H9 (cell line): ENCODE measurements at regions not wholly inside any gene's neighbourhood (a gene's known extent, or its start where the extent isn't known, plus 50 kb on each side); places are given as distances from the start of the nearest gene placed in this dataset.
"Not testable (repeated sequence)": the region's sequence is repeated elsewhere in the genome, so short reads cannot be mapped to it uniquely, and the experiment has no call there.

Experiments
- DNase-seq: peaks from one replicate; pipeline ENCODE4 v3.0.0-alpha.2; 2017
- H2AFZ ChIP-seq: one replicate; pipeline ENCODE4 v1.6.1; 2013; ENCODE audit warnings: mild to moderate bottlenecking, low read length, control low read depth, moderate library complexity
- H2AK5ac ChIP-seq: 2 replicates; pipeline ENCODE4 v1.6.1; 2013; ENCODE audit warnings: low read length, control low read depth, mixed read lengths; ENCODE audit not compliant: insufficient read length
- H2BK120ac ChIP-seq: one replicate; pipeline ENCODE4 v1.6.1; 2013; ENCODE audit warnings: low read depth, mild to moderate bottlenecking, low read length, control low read depth, inconsistent platforms; ENCODE audit not compliant: poor library complexity, severe bottlenecking
- H2BK12ac ChIP-seq: 2 replicates; pipeline ENCODE4 v1.6.1; 2013; ENCODE audit warnings: low read length, control low read depth, mixed read lengths, low read depth; ENCODE audit not compliant: insufficient read length
- H2BK15ac ChIP-seq: 2 replicates; pipeline ENCODE4 v1.6.1; 2013; ENCODE audit warnings: low read depth, low read length, control low read depth
- H2BK20ac ChIP-seq: one replicate; pipeline ENCODE4 v1.6.1; 2013; ENCODE audit warnings: low read depth, mild to moderate bottlenecking, low read length, control low read depth, inconsistent platforms; ENCODE audit not compliant: poor library complexity, severe bottlenecking
- H2BK5ac ChIP-seq: 2 replicates; pipeline ENCODE4 v1.6.1; 2013; ENCODE audit warnings: low read length, control low read depth, mixed read lengths; ENCODE audit not compliant: insufficient read length
- H3K14ac ChIP-seq: 2 replicates; pipeline ENCODE4 v1.6.1; 2013; ENCODE audit warnings: low read length, control low read depth; ENCODE audit not compliant: insufficient read depth
- H3K18ac ChIP-seq: 2 replicates; pipeline ENCODE4 v1.6.1; 2013; ENCODE audit warnings: low read depth, mild to moderate bottlenecking, mixed read lengths, low read length, control low read depth; ENCODE audit not compliant: insufficient read length
- H3K23ac ChIP-seq: 2 replicates; pipeline ENCODE4 v1.6.1; 2013; ENCODE audit warnings: low read length, control low read depth, mixed read lengths, low read depth; ENCODE audit not compliant: insufficient read length
- H3K23me2 ChIP-seq: 2 replicates; pipeline ENCODE4 v1.6.1; 2013; ENCODE audit warnings: low read depth, mild to moderate bottlenecking, mixed read lengths, low read length, control low read depth; ENCODE audit not compliant: insufficient read length, poor library complexity, severe bottlenecking
- H3K27ac ChIP-seq: 2 replicates; pipeline ENCODE4 v1.5.1; 2013; ENCODE audit warnings: low read length, control low read depth, mixed read lengths, low read depth; ENCODE audit not compliant: insufficient read length
- H3K27me3 ChIP-seq: 2 replicates; pipeline ENCODE4 v1.6.1; 2013; ENCODE audit warnings: low read length, control low read depth, inconsistent platforms; ENCODE audit not compliant: insufficient read depth
- H3K4ac ChIP-seq: 2 replicates; pipeline ENCODE4 v1.6.1; 2013; ENCODE audit warnings: low read depth, mild to moderate bottlenecking, control low read depth, inconsistent platforms, low read length, moderate library complexity
- H3K4me1 ChIP-seq: 2 replicates; pipeline ENCODE4 v1.6.1; 2013; ENCODE audit warnings: low read length, control low read depth, inconsistent platforms; ENCODE audit not compliant: insufficient read depth
- H3K4me2 ChIP-seq: 2 replicates; pipeline ENCODE4 v1.6.1; 2013; ENCODE audit warnings: low read length, control low read depth, mixed read lengths; ENCODE audit not compliant: insufficient read length, insufficient read depth
- H3K56ac ChIP-seq: 2 replicates; pipeline ENCODE4 v1.6.1; 2013; ENCODE audit warnings: low read depth, mild to moderate bottlenecking, mixed read lengths, low read length, control low read depth; ENCODE audit not compliant: insufficient read length
- H3K79me1 ChIP-seq: 2 replicates; pipeline ENCODE4 v1.6.1; 2013; ENCODE audit warnings: low read depth, mild to moderate bottlenecking, moderate library complexity, low read length, control low read depth, inconsistent platforms; ENCODE audit not compliant: insufficient read depth, poor library complexity, severe bottlenecking
- H3K79me2 ChIP-seq: 2 replicates; pipeline ENCODE4 v1.6.1; 2013; ENCODE audit warnings: low read length, control low read depth, inconsistent platforms; ENCODE audit not compliant: insufficient read depth
- H3K9ac ChIP-seq: 2 replicates; pipeline ENCODE4 v1.6.1; 2013; ENCODE audit warnings: low read length, control low read depth, mixed read lengths; ENCODE audit not compliant: insufficient read length; ENCODE audit errors: extremely low read depth
- H3K9me3 ChIP-seq: one replicate; pipeline ENCODE4 v1.6.1; 2013; ENCODE audit warnings: low read depth, low read length, inconsistent platforms; ENCODE audit not compliant: control insufficient read depth
- H3T11ph ChIP-seq: one replicate; pipeline ENCODE4 v1.6.1; 2013; ENCODE audit warnings: mild to moderate bottlenecking, low read length, control low read depth, inconsistent platforms
- H4K20me1 ChIP-seq: one replicate; pipeline ENCODE4 v1.6.1; 2013; ENCODE audit not compliant: control insufficient read depth, insufficient read length, insufficient read depth
- H4K5ac ChIP-seq: 2 replicates; pipeline ENCODE4 v1.6.1; 2013; ENCODE audit warnings: low read depth, mild to moderate bottlenecking, mixed read lengths, low read length, control low read depth; ENCODE audit not compliant: insufficient read length
- H4K8ac ChIP-seq: replicated peaks from 2 replicates; pipeline ENCODE4 v1.6.1; 2013; ENCODE audit warnings: low read length, control low read depth, mixed read lengths, low read depth; ENCODE audit not compliant: insufficient read length
- H4K91ac ChIP-seq: 2 replicates; pipeline ENCODE4 v1.6.1; 2013; ENCODE audit warnings: low read depth, mild to moderate bottlenecking, moderate library complexity, mixed read lengths, low read length, control low read depth; ENCODE audit not compliant: insufficient read length
- H3K27ac Mint-ChIP-seq, 3 experiments: 2 replicates in 2 of 3; 3 replicates in 1 of 3; pipeline ENCODE4 v1.8.0; 2020 to 2021; ENCODE audit warnings: mixed read lengths in 3 of 3, mild to moderate bottlenecking in 1 of 3, moderate library complexity in 1 of 3
- H3K27me3 Mint-ChIP-seq: 2 replicates; pipeline ENCODE4 v1.8.0; 2021; ENCODE audit warnings: low read depth, mild to moderate bottlenecking, moderate library complexity, mixed read lengths
- H3K36me3 Mint-ChIP-seq, 3 experiments: 2 replicates in 2 of 3; 3 replicates in 1 of 3; pipeline ENCODE4 v1.8.0; 2020 to 2021; ENCODE audit warnings: low read depth in 3 of 3, mixed read lengths in 3 of 3; ENCODE audit not compliant: insufficient read depth in 1 of 3
- H3K4me1 Mint-ChIP-seq, 2 experiments: 2 replicates each; pipeline ENCODE4 v1.8.0; 2020; ENCODE audit warnings: mixed read lengths in 2 of 2
- H3K4me3 Mint-ChIP-seq, 2 experiments: 2 replicates in 1 of 2; 3 replicates in 1 of 2; pipeline ENCODE4 v1.8.0; 2020 to 2021; ENCODE audit warnings: mild to moderate bottlenecking in 2 of 2, mixed read lengths in 2 of 2, moderate library complexity in 1 of 2
- H3K9me3 Mint-ChIP-seq, 2 experiments: 2 replicates in 1 of 2; 3 replicates in 1 of 2; pipeline ENCODE4 v1.8.0; 2020; ENCODE audit warnings: mild to moderate bottlenecking in 2 of 2, mixed read lengths in 2 of 2, moderate library complexity in 1 of 2
- CTCF ChIP-seq: fragments of 200-600 bp; sonication (generic); conservative IDR thresholded peaks from 3 replicates; pipeline ENCODE4 v1.8.0; 2021; ENCODE audit warnings: antibody characterized with exemption, mild to moderate bottlenecking
- WGBS: extraction: QIAGEN DNeasy Blood & Tissue Kit; methylation state at CpG from one replicate; pipeline ENCODE4 v1.1.7; 2013; ENCODE audit warnings: missing lambda C conversion rate, low lambda C conversion rate, mixed read lengths; ENCODE audit not compliant: insufficient read length; ENCODE audit errors: extremely low coverage; 5-methylcytosine and 5-hydroxymethylcytosine counted together

GRCh38 chr9:90526386-90526785, 116.2 kb downstream of the DIRAS2 start:
- no peaks in the 10 kb centered on the region for H3K9me3 Mint-ChIP-seq
- Histone ChIP-seq H2BK20ac (no peak overlapping the region), H3K23ac (no peak overlapping the region), H3K4me2 (no peak overlapping the region), H4K5ac (no peak overlapping the region), H3K56ac (no peak overlapping the region), H3K4me1 (no peaks in the 10 kb centered on the region), H3K9ac (no peak overlapping the region), H2BK120ac (no peak overlapping the region), H2BK15ac (no peak overlapping the region), H3K79me2 (no peaks in the 10 kb centered on the region), H3K18ac (no peak overlapping the region), H3K27ac (no peak overlapping the region), H2BK12ac (no peak overlapping the region), H3K9me3 (no peaks in the 10 kb centered on the region), H3K14ac (no peak overlapping the region), H2BK5ac (no peak overlapping the region), H2AK5ac (no peak overlapping the region), H3K4ac (no peak overlapping the region), H3K79me1 (no peaks in the 10 kb centered on the region), H4K8ac (no peak overlapping the region), H4K91ac (no peak overlapping the region), H4K20me1 (no peaks in the 10 kb centered on the region), H3T11ph (no peak overlapping the region), H3K23me2 (no peaks in the 10 kb centered on the region), H3K27me3 (no peaks in the 10 kb centered on the region), H2AFZ (no peak overlapping the region)
- DNase-seq, result no peak
- H3K27me3 Mint-ChIP-seq, result no peaks in the 10 kb centered on the region
- no peak overlapping the region for H3K27ac Mint-ChIP-seq
- no peak for TF ChIP-seq CTCF
- H3K36me3 Mint-ChIP-seq, result no peaks in the 10 kb centered on the region
- H3K4me1 Mint-ChIP-seq, result no peaks in the 10 kb centered on the region
- H3K4me3 Mint-ChIP-seq, result no peak overlapping the region

- H3K18ac ChIP-seq, H3K4me1 ChIP-seq, H4K8ac ChIP-seq, H3K79me1 ChIP-seq, H3K9me3 ChIP-seq, H4K5ac ChIP-seq, H2AFZ ChIP-seq, H2BK12ac ChIP-seq, H3K23me2 ChIP-seq, H3K9me3 Mint-ChIP-seq, H3K27ac ChIP-seq, H3K27me3 Mint-ChIP-seq, H3K23ac ChIP-seq, H2AK5ac ChIP-seq, H2BK120ac ChIP-seq, H3K79me2 ChIP-seq, H3K27me3 ChIP-seq, H3K4ac ChIP-seq, H3K36me3 Mint-ChIP-seq, H3K9ac ChIP-seq, H3K4me2 ChIP-seq, H3K14ac ChIP-seq, H2BK5ac ChIP-seq, H2BK15ac ChIP-seq, H4K20me1 ChIP-seq, H3T11ph ChIP-seq, H4K91ac ChIP-seq, H2BK20ac ChIP-seq, H3K56ac ChIP-seq, DNase-seq: not testable (repeated sequence)
- peaks cover 24 to 28% of the 10 kb centered on the region in 2 experiments for H3K4me1 Mint-ChIP-seq
- 0 out of 7 replicates have a peak overlapping the region, but pooled peaks of 1 of the 3 experiments have one; percentile 21 for H3K27ac Mint-ChIP-seq
- peak overlapping the region in 1 of 2 experiments; percentile 10; a peak in 1 of 5 replicates for H3K4me3 Mint-ChIP-seq
- WGBS, result no CpG with 5 or more reads among the region's 4 CpGs
Measured at GRCh38 chr9:90536094-90536493, 106.5 kb downstream of the DIRAS2 start.
